ENCODE measurements at regions not wholly inside any gene's neighbourhood (a gene's known extent, or its start where the extent isn't known, plus 50 kb on each side); places are given as distances from the start of the nearest gene placed in this dataset.

GRCh38 chr2:196242131-196242620 lies 70.8 kb upstream of the STK17B start:
- TF ChIP-seq TAF1 (IDR thresholded peaks at IDR 0.05; ENCODE audit: low read depth) (no peak), EP300 (IDR thresholded peaks at IDR 0.05; ENCODE audit: borderline replicate concordance) (no peak)
